HepG2 (cell line): ENCODE measurements at regions not wholly inside any gene's neighbourhood (a gene's known extent, or its start where the extent isn't known, plus 50 kb on each side); places are given as distances from the start of the nearest gene placed in this dataset.

Experiments used
- ATAC-seq: fragments of 200-7000 bp; cut with Tn5 transposase; 3 replicates; pipeline ENCODE4 v1.9.1; 2020; ENCODE audit warnings: mild to moderate bottlenecking, moderate library complexity
- BruUV-seq: library from RNA; stranded (reverse); fragments of 400-500 nt; replicated peaks from 2 replicates; lab custom pipeline; 2021; lab: Mats Ljungman, UMichigan
- CTCF ChIA-PET: fragments of 300-600 bp; formaldehyde crosslinking; extraction: SDS; loops from one replicate; lab custom pipeline; 2021; ENCODE audit warnings: low total read pairs, inconsistent platforms, low intra/inter-chr PET ratio; lab: Yijun Ruan, JAX
- POLR2A ChIA-PET: fragments of 350-600 bp; sonication (Branson Sonifier 250); formaldehyde crosslinking; loops from one replicate; lab custom pipeline; 2020; ENCODE audit warnings: antibody characterized with exemption, inconsistent platforms; lab: Yijun Ruan, JAX
- DNase-seq: peaks from one replicate; pipeline ENCODE4 v3.0.0-alpha.2; 2015; ENCODE audit warnings: low spot score
- FAIRE-seq: peaks from 3 replicates; lab custom pipeline; 2011; peaks lifted over from hg19 to GRCh38; lab: Jason Lieb, UNC
- H2AFZ ChIP-seq: one replicate; pipeline ENCODE4 v1.6.1; 2011; ENCODE audit warnings: low read length, inconsistent platforms
- H3K27ac ChIP-seq: fragments of 300-600 bp; 3 replicates; pipeline ENCODE4 v1.8.0; 2011; ENCODE audit warnings: mixed run types, mild to moderate bottlenecking, mixed read lengths, low read length, inconsistent platforms; ENCODE audit not compliant: insufficient read depth; ENCODE audit errors: extremely low read length
- H3K27me3 ChIP-seq, 2 experiments: fragments of 200-600 bp in 1 of 2; 2 replicates in 1 of 2; 3 replicates in 1 of 2; pipeline versions ENCODE4 v1.6.0 to v1.8.0; 2011; ENCODE audit warnings: low read length in 2 of 2, mild to moderate bottlenecking in 2 of 2, moderate library complexity in 2 of 2, inconsistent platforms in 1 of 2; ENCODE audit not compliant: insufficient read depth in 2 of 2, control insufficient read depth in 1 of 2
- H3K36me3 ChIP-seq, 2 experiments: fragments of 200-600 bp in 1 of 2; replicated peaks in 1 of 2; 2 replicates in 1 of 2; 3 replicates in 1 of 2; pipeline versions ENCODE4 v1.5.1 to v1.8.0; 2011; ENCODE audit warnings: low read length in 2 of 2, inconsistent platforms in 1 of 2; ENCODE audit not compliant: insufficient read depth in 2 of 2, control insufficient read depth in 1 of 2
- H3K4me1 ChIP-seq: 2 replicates; pipeline ENCODE4 v1.5.1; 2012; ENCODE audit warnings: low read length, inconsistent platforms; ENCODE audit not compliant: insufficient read depth
- H3K4me2 ChIP-seq: 2 replicates; pipeline ENCODE4 v1.6.0; 2011; ENCODE audit warnings: low read depth, low read length, inconsistent platforms
- H3K4me3 ChIP-seq, 3 experiments: fragments of 200-600 bp in 1 of 3; sonication (generic), shearing (Covaris generic) in 1 of 3; replicated peaks in 1 of 3; 2 replicates each; pipeline ENCODE4 v1.5.1; 2011 to 2016; ENCODE audit warnings: low read length in 3 of 3, inconsistent platforms in 2 of 3, low read depth in 2 of 3, mild to moderate bottlenecking in 2 of 3, control low read depth in 1 of 3, mixed read lengths in 1 of 3; ENCODE audit not compliant: insufficient read depth in 1 of 3
- H3K79me2 ChIP-seq: one replicate; pipeline ENCODE4 v1.6.1; 2011; ENCODE audit warnings: low read length, inconsistent platforms; ENCODE audit not compliant: insufficient read depth
- H3K9ac ChIP-seq: 2 replicates; pipeline ENCODE4 v1.6.0; 2011; ENCODE audit warnings: mild to moderate bottlenecking, low read depth, low read length, inconsistent platforms; ENCODE audit not compliant: insufficient read depth
- H3K9me3 ChIP-seq: 2 replicates; pipeline ENCODE4 v1.5.1; 2012; ENCODE audit warnings: mild to moderate bottlenecking, low read length
- H4K20me1 ChIP-seq: 2 replicates; pipeline ENCODE4 v1.6.0; 2011; ENCODE audit warnings: inconsistent platforms, mild to moderate bottlenecking, low read length, moderate library complexity; ENCODE audit not compliant: insufficient read depth
- AHDC1 ChIP-seq: sonication (generic); formaldehyde crosslinking; IDR thresholded peaks from 2 replicates; pipeline ENCODE4 v1.5.1; 2020; ENCODE audit warnings: mild to moderate bottlenecking, missing genetic modification reagents, borderline replicate concordance
- HOXA3 ChIP-seq: sonication (generic); formaldehyde crosslinking; IDR thresholded peaks from 2 replicates; pipeline ENCODE4 v1.5.0; 2020; ENCODE audit warnings: missing genetic modification reagents
- MTA1 ChIP-seq: sonication (generic); formaldehyde crosslinking; IDR thresholded peaks from 2 replicates; pipeline ENCODE4 v1.4.0; 2020; ENCODE audit warnings: missing genetic modification reagents, mild to moderate bottlenecking, borderline replicate concordance
- NFE2L1 ChIP-seq: sonication (generic); formaldehyde crosslinking; IDR thresholded peaks from 2 replicates; pipeline ENCODE4 v1.4.0; 2020; ENCODE audit warnings: missing genetic modification reagents, mild to moderate bottlenecking, borderline replicate concordance
- NFRKB ChIP-seq: fragments of 450-650 bp; IDR thresholded peaks from 2 replicates; pipeline ENCODE4 v1.6.1; 2017
- SCMH1 ChIP-seq: sonication (generic); formaldehyde crosslinking; IDR thresholded peaks from 2 replicates; pipeline ENCODE4 v1.9.0; 2021; ENCODE audit warnings: missing genetic modification reagents, mild to moderate bottlenecking, borderline replicate concordance
- SMAD9 ChIP-seq: sonication (generic); formaldehyde crosslinking; IDR thresholded peaks from 2 replicates; pipeline ENCODE4 v1.5.1; 2020; ENCODE audit warnings: mild to moderate bottlenecking, missing genetic modification reagents
- SNAI1 ChIP-seq: sonication (generic); formaldehyde crosslinking; IDR thresholded peaks from 2 replicates; pipeline ENCODE4 v1.5.0; 2020; ENCODE audit warnings: mild to moderate bottlenecking, missing genetic modification reagents, borderline replicate concordance
- SRSF1 ChIP-seq: fragments of 200-400 bp; formaldehyde crosslinking; optimal IDR thresholded peaks from 2 replicates; pipeline ENCODE3; 2017; ENCODE audit warnings: mild to moderate bottlenecking, low read depth, low read length, moderate library complexity
- STAT6 ChIP-seq: sonication (generic); formaldehyde crosslinking; IDR thresholded peaks from 2 replicates; pipeline ENCODE4 v1.4.0; 2020; ENCODE audit warnings: missing genetic modification reagents, mild to moderate bottlenecking, borderline replicate concordance
- ZFP36L2 ChIP-seq: sonication (generic); formaldehyde crosslinking; IDR thresholded peaks from 2 replicates; pipeline ENCODE4 v1.4.0; 2020; ENCODE audit warnings: missing genetic modification reagents
- ZNF138 ChIP-seq: sonication (generic); formaldehyde crosslinking; IDR thresholded peaks from 2 replicates; pipeline ENCODE4 v1.5.0; 2020; ENCODE audit warnings: mild to moderate bottlenecking, low read depth, missing genetic modification reagents
- ZNF496 ChIP-seq: sonication (generic); formaldehyde crosslinking; IDR thresholded peaks from 2 replicates; pipeline ENCODE4 v1.8.1; 2023; ENCODE audit warnings: mild to moderate bottlenecking, moderate library complexity, missing genetic modification reagents; ENCODE audit not compliant: insufficient replicate concordance
- ZNF563 ChIP-seq: sonication (generic); formaldehyde crosslinking; IDR thresholded peaks from 2 replicates; pipeline ENCODE4 v1.8.0; 2022; ENCODE audit warnings: mild to moderate bottlenecking, moderate library complexity, missing genetic modification reagents
- ZNF883 ChIP-seq: sonication (generic); formaldehyde crosslinking; IDR thresholded peaks from 2 replicates; pipeline ENCODE4 v1.5.1; 2020; ENCODE audit warnings: mild to moderate bottlenecking, missing genetic modification reagents; ENCODE audit errors: not compliant biosample characterization
- ZSCAN30 ChIP-seq: sonication (generic); formaldehyde crosslinking; IDR thresholded peaks from 2 replicates; pipeline ENCODE4 v1.5.0; 2020; ENCODE audit warnings: mild to moderate bottlenecking, missing genetic modification reagents
- WGBS: methylation state at CpG from one replicate; pipeline ENCODE4 v1.1.6; 2017; ENCODE audit warnings: low lambda C conversion rate; 5-methylcytosine and 5-hydroxymethylcytosine counted together
- in situ Hi-C: cut with HindIII; loops from 2 replicates; pipeline ENCODE4 v1.10.0; 2017; ENCODE audit warnings: low pct_unique_long_range_greater_than_20kb; ENCODE audit not compliant: extremely low pct_ligation_motif_present
- intact Hi-C: fragments of 100-400 bp; cut with micrococcal nuclease; formaldehyde crosslinking; loops from one replicate; pipeline ENCODE4 v1.10.0; 2022; ENCODE audit not compliant: unreplicated experiment

GRCh38 chr7:130875-131780 lies 61.2 kb upstream of the FAM20C start:
- ATAC-seq, result no peak; the same call in 2 of the 3 replicates
- CTCF ChIA-PET, result no interaction called here
- Histone ChIP-seq H3K27ac (no peak overlapping the region), H3K4me3 (no peak overlapping the region), H3K4me1 (no peaks in the 10 kb centered on the region), H3K4me2 (no peak overlapping the region), H3K79me2 (no peaks in the 10 kb centered on the region), H4K20me1 (no peaks in the 10 kb centered on the region), H3K27me3 (peaks cover 4 to 26% of the 10 kb centered on the region in 2 experiments; a peak in 4 of 5 replicates), H2AFZ (no peak overlapping the region), H3K9me3 (no peaks in the 10 kb centered on the region), H3K9ac (no peak overlapping the region), H3K36me3 (no peaks in the 10 kb centered on the region)
- WGBS, result 28% methylated on average over 10 of the region's 19 CpGs
- no peak for DNase-seq
- POLR2A ChIA-PET, result interaction anchor here (0.6 kb wide), 1 partner anchor 509 kb away, joined by 3 read pairs; no protein-coding TSS in a partner anchor
- in situ Hi-C loops (no loop called here), intact Hi-C loops (no loop called here)
- FAIRE-seq, result no peak
- BruUV-seq, result no TSS peak
- TF ChIP-seq NFE2L1 (CRISPR knock-in tag) (no peak), HOXA3 (no peak), ZFP36L2 (CRISPR knock-in tag) (no peak), SMAD9 (no peak), MTA1 (CRISPR knock-in tag) (no peak), SCMH1 (CRISPR knock-in tag) (no peak), ZNF883 (CRISPR knock-in tag) (no peak), ZNF563 (CRISPR knock-in tag) (no peak), ZSCAN30 (CRISPR knock-in tag) (no peak), SNAI1 (no peak), STAT6 (CRISPR knock-in tag) (no peak), NFRKB (no peak), ZNF496 (no peak), SRSF1 (no peak), ZNF138 (CRISPR knock-in tag) (no peak), AHDC1 (no peak)
